ENCODE measurements at regions not wholly inside any gene's neighbourhood (a gene's known extent, or its start where the extent isn't known, plus 50 kb on each side); places are given as distances from the start of the nearest gene placed in this dataset.

- DNase-seq = no peak
- Histone ChIP-seq H3K4me3 (no peak overlapping the region), H3K27me3 (no peaks in the 10 kb centered on the region), H3K4me1 (no peaks in the 10 kb centered on the region), H3K27ac (no peak overlapping the region), H3K9me3 (no peaks in the 10 kb centered on the region), H3K36me3 (no peaks in the 10 kb centered on the region)
- ATAC-seq = no peak
- no peak for TF ChIP-seq POLR2A (IDR thresholded peaks at IDR 0.05)
- TF ChIP-seq CTCF (IDR thresholded peaks at IDR 0.05) = no peak
- intact Hi-C loops (cut with DNase I) = no loop called here
Measured at GRCh38 chr17:70897446-70897845, 728.1 kb downstream of the KCNJ2 start.

GRCh38 chr17:70901870-70902269 lies 732.5 kb downstream of the KCNJ2 start:
- no peak for DNase-seq
- Histone ChIP-seq H3K27me3 (no peaks in the 10 kb centered on the region), H3K27ac (no peak overlapping the region), H3K4me3 (no peak overlapping the region), H3K4me1 (no peaks in the 10 kb centered on the region), H3K36me3 (no peaks in the 10 kb centered on the region), H3K9me3 (no peaks in the 10 kb centered on the region)
- ATAC-seq = no peak
- 84% methylated on average over 2 of the region's 2 CpGs for WGBS (ENCODE audit: insufficient coverage, low coverage, low lambda C conversion rate, missing lambda C conversion rate)
- intact Hi-C loops (cut with DNase I) = no loop called here
- TF ChIP-seq POLR2A (IDR thresholded peaks at IDR 0.05) = no peak
- no peak for TF ChIP-seq CTCF (IDR thresholded peaks at IDR 0.05)

- intact Hi-C loops (cut with DNase I) = no loop called here
- 41% methylated on average over 3 of the region's 3 CpGs for WGBS (ENCODE audit: insufficient coverage, low coverage, low lambda C conversion rate, missing lambda C conversion rate)
- H3K27me3 ChIP-seq = no peaks in the 10 kb centered on the region
- no peaks in the 10 kb centered on the region for H3K4me1 ChIP-seq
- H3K9me3 ChIP-seq = no peaks in the 10 kb centered on the region
- peak in 2 of 4 donors; percentile 20 to 50 for ATAC-seq
- no peaks in the 10 kb centered on the region for H3K36me3 ChIP-seq
- DNase-seq = peak in 1 of 3 donors; percentile 33
- no peak for TF ChIP-seq POLR2A (IDR thresholded peaks at IDR 0.05)
- TF ChIP-seq CTCF (IDR thresholded peaks at IDR 0.05) = no peak
- no peak overlapping the region for H3K4me3 ChIP-seq
- H3K27ac ChIP-seq = no peak overlapping the region
Measured at GRCh38 chr17:70905796-70906195, 736.5 kb downstream of the KCNJ2 start.

GRCh38 chr17:70906808-70907207 lies 737.5 kb downstream of the KCNJ2 start:
- intact Hi-C loops (cut with DNase I) = no loop called here
- TF ChIP-seq POLR2A (IDR thresholded peaks at IDR 0.05) (no peak), CTCF (IDR thresholded peaks at IDR 0.05) (no peak)
- ATAC-seq (no peak), DNase-seq (no peak)
- H3K9me3 ChIP-seq = no peaks in the 10 kb centered on the region
- no peaks in the 10 kb centered on the region for H3K36me3 ChIP-seq
- H3K4me1 ChIP-seq = no peaks in the 10 kb centered on the region
- H3K4me3 ChIP-seq = no peak overlapping the region
- no peak overlapping the region for H3K27ac ChIP-seq
- 72% methylated on average over 2 of the region's 2 CpGs for WGBS (ENCODE audit: insufficient coverage, low coverage, low lambda C conversion rate, missing lambda C conversion rate)
- no peaks in the 10 kb centered on the region for H3K27me3 ChIP-seq
